ENCODE measurements at regions not wholly inside any gene's neighbourhood (a gene's known extent, or its start where the extent isn't known, plus 50 kb on each side); places are given as distances from the start of the nearest gene placed in this dataset.

DNA sequence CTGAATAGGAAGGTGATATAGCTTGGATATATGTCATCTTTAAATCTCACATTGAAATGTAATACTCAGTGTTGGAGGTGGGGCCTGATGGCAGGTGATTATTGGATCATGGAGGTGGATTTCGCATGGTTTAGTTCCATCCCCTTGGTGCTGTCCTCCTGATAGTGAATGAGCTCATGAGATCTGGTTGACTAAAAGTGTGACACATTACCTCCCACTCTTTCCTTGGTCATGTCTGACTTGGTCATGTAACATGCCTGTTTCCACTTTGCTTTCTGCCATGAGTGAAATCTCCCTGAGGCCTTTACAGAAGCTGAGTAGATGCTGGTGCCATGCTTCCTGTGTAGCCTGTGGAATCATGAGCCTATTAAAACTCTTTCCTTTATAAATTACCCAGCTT is 664.5 kb upstream of the NR5A2 start:
- no peak for DNase-seq

DNA sequence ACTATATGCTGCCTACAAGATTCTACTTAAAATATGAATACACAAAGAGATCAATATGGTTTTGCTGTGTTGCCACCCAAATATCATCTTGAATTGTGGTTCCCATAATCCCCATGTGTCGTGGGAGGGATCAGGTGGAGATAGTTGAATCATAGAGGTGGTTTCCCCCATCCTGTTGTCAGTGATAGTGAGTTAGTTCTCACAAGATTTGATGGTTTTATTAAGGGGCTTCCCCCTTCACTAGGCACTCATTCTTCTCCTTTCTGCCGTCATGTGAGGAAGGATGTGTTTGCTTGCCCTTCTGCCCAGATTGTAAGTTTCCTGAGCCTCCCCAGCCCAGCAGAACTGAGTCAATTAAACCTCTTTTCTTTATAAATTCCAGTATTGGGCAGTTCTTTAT is 654.4 kb upstream of the NR5A2 start:
- no peak for DNase-seq

DNA sequence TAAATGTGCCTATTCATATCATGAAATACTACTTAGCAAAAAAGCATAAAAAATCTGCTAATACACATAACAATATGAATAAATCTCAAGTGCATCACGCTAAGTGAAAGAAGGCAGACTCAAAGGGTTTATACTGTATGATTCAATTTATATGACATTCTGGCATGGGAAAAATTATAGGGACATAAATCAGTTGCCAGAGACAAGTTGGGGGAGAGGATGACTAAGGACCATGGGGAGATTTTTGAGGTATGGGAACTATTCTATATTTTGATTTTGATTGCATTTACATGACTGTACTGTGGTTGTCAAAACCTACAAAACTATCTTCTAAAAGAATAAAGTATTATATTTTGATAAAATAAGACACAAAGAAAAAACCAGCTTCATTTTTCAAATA is 650.3 kb upstream of the NR5A2 start:
- DNase-seq, result no peak

DNA sequence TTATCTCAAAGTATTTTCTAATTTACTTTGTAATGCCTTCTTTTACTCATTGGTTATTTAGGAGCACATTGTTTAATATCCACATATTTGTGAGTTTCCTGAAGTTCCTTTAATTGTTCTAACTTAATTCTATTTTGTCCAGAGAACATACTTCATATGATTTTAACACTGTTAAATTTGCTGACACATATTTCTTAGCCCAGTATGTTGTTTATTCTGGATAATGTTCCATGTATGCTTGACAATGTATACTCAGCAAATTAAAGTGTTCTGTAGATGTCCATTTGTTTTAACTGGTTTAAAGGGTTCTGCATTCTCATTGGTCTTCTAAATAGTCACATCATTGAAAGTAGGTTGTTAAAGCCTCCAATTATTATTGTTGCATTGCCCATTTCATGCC is 643.7 kb upstream of the NR5A2 start:
- DNase-seq, result no peak

DNA sequence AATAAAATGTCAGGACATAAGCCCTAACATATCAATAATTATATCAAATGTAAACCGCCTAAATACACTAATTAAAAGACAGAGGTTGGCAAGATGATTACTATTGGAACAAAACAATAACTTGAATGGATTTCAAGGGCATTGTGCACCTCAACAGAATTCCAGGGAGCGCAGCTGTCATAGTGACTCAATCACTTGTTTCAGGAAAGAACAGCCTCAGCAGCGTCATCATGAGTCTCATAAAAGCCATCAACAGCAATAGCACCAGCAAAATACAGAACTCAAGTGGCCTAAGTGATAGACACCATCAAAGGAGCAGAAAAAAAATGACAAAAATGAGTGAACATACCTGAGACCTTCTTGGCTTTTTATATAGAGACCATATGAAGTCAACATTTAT is 632.7 kb upstream of the NR5A2 start:
- no peak for DNase-seq

DNA sequence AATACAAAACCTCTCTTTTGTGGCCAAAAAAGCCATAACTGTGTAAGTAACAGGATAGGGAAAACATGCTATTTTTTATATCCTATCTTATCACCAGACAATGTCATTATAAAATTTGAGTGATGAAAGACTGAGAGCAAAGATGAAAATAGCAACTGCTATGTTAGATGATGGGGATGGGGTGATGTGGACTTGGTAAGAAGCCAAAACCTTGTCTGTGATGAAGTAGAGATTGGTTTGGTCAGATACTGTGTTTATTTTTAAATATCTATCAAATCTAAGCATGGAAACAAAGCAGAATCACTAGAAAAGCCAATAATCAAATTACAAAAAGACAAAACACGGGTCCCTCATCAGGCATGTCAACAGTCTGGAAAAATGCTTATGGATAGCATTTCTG is 631.1 kb upstream of the NR5A2 start:
- DNase-seq, result no peak

DNA sequence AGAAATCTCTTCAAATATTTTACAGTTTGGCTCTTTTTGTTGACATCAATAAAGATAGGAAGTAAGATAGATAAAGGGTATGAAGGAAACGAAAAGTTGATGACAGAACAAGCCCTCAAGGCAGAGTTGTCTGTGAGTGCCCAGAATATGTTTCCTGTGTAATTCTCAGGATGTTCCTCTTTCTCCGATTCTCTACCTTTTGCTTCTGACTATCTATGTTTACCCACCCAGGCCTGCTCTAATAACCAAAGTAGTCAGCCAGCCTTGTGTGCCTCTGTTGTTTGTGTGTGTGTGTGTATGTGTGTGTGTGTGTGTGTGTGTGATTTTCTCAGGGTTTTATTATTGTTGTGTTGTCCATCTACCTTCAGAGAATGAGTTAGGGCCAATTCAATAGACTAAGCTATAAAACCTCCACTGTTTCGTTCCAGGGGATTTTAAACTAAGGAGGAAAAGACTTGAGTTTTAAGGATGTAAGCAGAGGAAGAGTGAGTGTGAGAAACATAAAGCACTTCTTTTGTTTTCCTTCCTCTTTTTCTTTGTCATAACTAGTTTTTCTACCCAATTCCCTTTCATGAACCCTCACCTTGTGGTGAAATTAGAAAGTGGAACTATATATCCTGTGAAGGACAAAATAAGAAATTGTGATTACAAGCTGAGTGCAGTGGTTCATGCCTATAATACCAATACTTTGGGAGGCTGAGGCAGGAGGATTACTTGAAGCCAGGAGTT is 627.4 kb upstream of the NR5A2 start:
- no peak for DNase-seq

DNA sequence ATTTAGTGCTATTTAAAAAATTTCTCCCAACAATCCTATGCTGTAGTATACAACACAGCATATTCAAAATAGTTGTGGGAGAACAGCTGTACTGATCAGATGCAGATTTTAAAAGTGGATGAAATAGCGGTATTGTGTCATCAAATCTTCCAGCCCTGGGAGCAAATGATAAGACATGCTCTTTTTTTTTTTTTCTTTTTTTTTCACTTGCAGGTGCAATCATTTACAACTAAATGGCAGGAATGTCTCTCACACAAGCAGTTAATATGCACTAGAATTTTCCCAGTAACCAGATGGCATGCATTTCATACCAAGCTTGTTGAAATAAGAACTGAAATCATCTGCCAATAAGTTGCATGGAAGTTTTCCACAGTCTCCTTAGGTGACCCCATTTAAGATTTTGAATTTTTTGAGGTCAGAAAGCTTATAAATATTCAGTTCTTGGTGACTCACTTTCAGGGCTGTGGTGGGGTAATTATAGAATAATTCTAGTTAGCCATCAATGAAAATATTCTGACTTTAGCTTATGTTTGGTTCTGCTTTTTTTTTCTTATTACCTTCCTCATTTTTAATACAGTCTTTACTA is 623.9 kb upstream of the NR5A2 start:
- no peak for DNase-seq

DNA sequence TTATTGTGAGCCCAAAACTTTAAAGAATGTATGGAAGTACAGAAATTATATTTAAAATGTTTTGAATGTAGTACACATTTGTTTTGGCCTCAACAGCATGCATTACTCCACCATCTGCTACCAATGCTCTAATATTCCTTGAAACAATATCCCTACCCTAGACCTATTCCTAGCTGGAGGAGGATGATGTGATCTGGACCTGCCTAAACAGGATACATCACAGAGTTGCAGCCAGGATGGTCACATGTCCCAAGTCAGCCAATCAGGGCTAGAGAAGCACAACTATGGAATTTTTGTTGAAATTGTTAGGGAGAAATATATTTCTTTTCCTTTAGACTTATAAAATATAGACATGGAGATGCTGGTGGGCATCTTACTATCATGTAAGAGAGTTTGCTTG is 623.3 kb upstream of the NR5A2 start:
- DNase-seq, result no peak

DNA sequence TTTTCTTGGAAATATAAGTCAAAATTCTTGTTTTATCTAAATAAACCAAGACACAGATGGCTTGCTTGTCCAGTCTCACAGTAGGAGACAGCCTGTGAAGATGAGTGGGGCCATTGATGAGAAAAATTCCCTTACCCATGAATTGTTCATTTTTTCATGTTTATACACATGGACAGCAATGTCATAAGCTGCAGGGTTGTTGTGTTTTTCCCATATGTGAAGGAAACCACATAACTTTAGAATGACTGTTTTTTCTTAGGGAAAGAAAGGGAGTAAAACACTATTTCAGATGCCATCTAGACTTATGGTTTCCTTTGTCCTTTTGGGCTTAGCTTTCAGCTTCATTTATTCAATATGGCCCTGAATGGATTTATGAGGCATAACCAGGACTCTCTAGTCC is 622.5 kb upstream of the NR5A2 start:
- no peak for DNase-seq

DNA sequence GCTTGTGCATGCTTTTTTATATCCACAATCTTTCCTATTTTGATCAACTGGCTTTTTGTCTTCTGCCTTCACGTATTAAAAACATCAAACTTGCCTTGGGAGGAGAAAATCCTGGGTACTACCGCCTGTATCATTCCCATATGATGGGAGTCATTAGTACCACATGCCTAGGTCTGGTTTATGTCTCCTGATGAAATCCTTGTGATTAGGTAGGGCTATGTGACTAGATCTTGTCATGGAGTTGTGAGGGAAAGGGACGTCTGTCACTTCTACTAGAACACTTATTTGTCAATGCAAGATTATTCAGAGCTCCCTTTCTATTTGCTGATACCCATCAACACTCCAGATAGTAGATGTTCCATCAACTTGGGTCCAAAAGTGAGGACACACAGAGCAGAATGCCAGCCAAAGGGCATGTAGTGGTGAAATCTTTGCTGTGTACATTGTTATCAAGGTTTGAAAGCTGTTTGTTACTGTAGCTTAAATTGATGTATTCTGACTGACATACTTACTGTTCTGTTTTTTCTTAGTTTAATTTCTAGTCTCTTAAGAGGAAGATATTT is 621.8 kb upstream of the NR5A2 start:
- no peak for DNase-seq

DNA sequence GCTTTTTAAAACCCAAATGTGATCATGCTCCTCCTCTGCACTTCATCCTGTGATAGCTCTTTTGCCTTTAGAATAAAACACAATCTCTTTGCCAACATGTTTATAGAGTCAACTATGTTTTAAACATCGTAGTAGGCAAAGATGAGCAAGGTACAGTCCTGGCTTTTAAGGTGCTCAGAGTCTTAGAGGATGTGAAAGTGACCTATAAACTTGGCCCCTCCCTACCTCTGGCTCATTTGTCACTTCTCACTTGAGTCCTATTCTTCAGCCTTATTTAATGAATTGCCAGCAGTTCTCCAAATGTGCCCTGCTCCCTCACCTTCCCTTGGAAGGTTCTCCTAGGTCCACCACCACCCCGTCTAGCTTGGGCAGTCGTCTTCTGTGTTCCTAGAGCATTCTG is 617.0 kb upstream of the NR5A2 start:
- no peak for DNase-seq

DNA sequence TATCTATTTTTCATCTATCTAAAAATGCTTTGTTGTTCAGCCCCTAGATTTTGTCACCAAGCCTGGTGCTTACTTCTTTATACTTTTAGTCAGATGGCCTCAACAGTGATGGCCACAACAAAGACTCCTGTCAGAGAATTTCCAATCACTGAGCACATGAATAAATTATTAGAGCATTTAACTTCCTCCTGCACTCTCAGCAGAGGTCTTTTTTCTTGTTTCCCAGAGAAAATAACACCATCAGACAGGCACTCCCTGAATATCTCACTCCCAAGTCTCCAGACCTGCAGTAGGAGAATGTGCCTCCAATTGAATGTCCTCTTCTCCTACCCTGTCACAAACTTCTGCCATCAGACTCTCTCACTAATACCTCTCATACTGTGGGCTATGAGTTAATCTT is 616.0 kb upstream of the NR5A2 start:
- DNase-seq, result no peak

DNA sequence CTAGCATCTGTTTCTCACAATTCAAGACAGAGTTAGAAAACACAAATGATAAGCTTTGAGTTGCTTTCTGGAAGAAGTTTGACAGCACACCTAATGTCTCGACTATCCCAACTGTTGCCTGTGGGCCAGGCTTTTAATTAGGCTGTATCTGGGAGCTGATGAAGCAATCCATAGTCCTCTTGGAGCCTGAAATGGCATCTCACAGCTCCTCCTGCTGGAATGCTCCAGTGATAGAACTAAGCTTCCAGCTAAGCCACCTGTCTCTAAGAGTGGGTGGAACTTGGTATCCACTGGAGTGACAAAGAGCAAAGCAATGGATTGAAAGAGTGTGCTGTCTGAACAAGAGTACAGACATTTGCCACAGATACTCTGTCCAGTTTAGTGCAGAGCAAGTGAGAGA is 605.3 kb upstream of the NR5A2 start:
- DNase-seq, result no peak

DNA sequence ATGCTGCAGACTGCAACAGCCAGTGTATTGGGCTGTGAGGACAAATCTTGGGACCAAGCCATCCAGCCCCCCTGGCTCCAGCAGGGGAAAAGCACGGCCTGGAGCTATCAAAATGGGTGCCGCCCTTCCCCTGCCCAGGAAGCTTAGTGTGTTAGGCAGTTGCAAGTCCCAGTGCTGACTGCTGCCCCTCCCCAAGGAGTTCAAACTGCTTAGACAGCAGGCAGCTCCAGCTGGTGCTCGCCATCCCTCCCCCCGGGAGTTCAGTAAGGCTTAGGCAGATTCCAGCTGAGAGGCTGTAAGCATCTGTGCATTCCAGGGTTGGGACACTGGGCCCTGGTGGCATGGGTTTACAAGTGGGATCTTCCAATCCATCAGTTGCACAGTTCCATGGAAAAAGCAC is 579.6 kb upstream of the NR5A2 start:
- DNase-seq, result no peak

DNA sequence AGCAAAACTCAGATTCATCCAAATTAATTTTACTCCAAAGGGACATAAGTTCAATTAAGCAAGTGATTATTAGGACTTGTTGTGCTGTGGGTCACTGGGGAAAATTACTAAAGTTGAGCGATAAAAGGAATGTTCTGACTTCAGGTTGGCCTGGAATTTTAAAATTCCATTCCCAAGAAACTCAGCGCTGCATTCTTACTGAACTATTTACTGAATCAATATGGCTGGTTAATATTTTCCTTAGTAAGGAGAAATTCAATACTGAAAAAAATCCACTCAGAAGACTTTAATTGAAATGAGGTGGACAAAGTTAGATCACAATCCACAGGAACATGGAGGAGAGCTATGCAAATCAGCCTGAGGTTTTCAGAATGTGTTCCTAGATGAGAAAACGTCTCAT is 578.9 kb upstream of the NR5A2 start:
- DNase-seq, result no peak

DNA sequence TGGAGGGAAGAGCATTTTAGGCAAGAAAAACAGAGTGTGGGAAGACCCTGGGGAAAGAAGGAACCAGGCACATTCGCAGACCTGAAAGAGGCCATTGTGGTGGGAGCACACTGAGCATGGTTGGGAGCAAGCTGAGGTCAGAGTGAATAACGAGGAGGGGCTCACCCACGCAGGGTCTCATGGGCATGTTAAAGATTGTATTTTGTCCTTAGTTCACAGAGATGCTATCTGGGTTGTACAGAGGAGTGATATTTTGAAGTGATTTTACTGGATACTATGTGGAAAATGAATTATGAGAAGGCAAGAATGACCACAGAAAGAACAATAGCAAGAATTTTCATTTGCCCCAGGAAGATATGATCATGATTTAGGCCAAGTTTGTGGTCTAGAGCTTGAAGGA is 578.3 kb upstream of the NR5A2 start:
- DNase-seq, result no peak

DNA sequence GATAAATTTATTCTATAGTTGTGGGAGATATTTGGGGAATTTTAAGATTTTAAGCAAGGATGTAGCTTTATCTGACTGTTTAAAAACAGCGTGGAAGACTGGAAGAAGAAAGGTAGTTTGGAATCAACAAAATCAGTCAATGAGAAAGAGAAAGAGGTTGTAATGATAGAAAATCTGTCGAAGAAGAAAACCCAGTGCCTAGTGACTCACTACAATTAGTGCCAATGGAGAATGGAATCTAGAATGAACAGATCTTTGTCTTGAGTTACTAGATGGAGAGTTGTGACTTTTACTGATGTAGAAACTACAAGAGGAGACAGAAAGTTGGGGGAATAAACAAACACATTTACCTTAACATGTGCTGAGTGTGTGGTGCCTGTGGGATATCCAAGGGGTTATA is 577.8 kb upstream of the NR5A2 start:
- no peak for DNase-seq

DNA sequence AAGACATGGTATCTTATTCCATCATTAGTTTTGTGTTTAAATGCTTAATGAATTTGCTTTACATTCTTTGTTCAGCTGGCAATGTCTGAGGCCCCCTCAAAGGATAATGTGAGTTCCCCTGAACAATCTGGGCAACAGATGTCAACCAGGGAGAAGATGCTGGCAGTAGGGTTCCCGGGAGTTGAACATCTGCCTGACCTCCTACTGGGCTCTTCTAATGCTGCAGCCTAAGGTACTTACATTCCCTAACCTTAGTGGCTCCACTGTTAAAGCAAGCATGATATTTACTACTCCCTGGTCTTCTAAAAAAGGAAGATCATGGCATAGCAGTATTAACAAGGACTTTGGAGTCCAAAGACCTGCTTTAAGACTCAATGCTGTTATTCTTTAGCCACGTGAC is 574.9 kb upstream of the NR5A2 start:
- no peak for DNase-seq

DNA sequence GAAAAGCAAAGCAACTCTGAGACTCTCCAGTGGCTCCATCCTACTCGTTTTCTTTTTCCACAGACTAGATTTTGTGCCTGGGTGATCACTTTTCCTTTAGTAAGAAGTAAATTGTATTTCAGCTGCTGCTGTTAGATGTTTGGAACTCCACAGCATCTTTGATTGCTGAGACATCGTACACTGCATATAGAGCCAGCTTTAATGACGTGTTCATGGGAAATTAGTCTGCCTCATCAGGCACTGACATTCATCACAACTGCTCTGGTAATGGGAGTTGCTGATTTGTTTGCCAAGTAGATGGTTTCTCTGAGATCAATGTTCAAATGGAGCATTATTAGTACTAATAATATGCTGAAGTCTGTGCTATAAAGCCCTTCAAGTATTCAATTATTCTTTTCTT is 573.8 kb upstream of the NR5A2 start:
- DNase-seq, result no peak

DNA sequence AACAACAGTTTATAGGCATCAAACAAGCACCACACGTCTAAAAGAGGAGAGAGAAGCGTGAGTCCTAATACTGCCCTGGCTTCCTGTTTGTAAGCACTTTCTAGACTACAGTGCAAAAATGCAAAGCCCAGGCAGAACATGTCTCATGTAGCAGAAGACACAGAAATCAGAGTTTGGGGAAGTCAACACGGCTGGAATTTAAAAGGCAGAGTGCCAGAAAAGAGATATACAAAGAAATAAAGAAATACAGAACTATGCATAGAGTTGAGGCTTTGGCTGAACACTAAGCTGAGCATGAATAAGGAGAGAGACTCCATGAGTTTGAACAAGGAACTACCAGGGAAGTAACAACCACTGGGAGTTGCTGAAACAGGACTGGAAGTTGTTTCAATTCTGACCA is 566.6 kb upstream of the NR5A2 start:
- no peak for DNase-seq

DNA sequence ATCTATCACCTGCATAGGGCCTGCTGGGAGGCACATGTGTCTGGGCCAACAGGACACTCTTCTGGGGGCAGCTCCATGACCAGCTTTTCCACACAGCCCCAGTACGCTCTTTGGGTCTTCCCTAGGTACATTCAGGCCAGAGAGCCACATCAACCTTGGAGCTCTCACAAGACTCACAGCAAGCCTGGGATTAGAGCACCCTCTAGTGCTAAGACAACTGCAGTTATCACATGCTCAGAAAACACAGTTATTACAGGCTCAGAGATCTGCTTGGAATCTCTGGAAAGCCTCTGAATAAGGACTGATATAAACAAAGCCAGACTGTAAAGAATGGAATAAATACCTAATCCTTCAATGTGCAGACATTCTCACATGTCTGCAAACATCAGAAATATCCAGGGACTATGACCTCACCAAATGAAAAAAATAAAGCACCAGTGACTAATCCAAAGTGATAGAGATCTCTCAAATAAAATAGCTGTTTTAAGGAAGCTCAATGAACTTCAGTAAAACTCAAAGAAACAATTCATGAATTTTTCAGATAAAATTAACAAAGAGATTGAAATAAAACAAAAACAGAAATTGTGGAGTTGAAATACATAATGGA is 563.9 kb upstream of the NR5A2 start:
- DNase-seq, result no peak

DNA sequence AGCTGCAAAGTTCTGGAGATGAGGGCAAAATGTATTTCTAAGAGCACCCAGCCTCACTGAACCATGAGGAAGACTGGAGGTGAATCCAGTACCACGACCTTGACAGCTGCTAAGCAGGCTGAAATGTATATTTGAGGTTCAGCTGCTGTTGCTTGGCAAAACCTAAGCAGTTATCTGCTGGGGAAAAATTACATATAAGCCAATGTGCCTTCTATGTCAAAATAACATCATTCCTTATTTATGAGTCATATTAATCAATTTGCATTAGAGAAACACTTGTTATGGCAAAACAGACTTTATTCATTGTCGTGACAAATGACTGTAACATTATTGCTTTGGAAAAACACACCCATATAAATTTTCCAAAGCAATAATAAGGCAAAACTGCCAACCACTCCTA is 560.5 kb upstream of the NR5A2 start:
- no peak for DNase-seq

DNA sequence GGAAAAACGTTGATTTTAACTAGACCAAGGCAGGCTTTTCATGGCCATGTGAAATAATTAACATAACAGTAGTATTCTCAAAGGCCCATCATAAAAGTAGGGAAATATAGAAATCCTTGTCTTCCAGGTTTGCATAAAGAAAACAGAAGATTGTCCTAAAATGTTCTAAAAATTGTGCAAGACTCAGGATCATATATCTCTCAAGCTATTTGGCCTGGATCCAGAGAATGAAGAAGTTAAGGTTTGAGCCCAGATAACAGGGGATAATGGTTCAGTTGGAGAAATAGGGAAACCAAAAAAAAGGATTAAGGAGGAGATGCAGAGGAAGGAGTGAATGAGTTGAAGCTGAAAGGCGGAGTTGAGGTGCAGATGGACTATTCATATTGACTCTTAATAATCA is 555.5 kb upstream of the NR5A2 start:
- DNase-seq, result no peak

DNA sequence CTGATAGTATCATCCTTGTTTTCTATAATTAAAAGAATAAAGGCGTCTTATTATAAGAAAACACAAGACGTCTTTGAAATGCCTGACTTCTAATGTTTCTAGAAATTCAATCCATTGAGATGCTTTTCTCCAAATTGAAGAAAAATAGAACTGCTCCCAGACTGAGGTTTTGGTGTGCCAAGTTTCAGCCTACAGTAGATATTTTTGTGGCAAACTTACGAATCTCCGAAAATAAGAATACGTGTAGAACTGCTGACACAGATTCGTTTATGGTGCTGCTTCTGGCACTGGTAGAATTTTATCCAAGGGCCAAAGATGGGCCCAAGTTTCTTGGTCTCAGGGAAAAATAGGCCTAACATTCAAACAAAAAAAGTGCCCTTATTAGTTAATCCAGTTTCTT is 554.5 kb upstream of the NR5A2 start:
- DNase-seq, result no peak

Data from GOT3 (cell line).